GM13976 (cell line): ENCODE measurements at regions not wholly inside any gene's neighbourhood (a gene's known extent, or its start where the extent isn't known, plus 50 kb on each side); places are given as distances from the start of the nearest gene placed in this dataset.

Experiments used
- DNase-seq: peaks from one replicate; pipeline ENCODE4 v3.0.0; 2012; ENCODE audit warnings: low spot score
- CTCF ChIP-seq: IDR thresholded peaks from 2 replicates; pipeline ENCODE4 v1.5.1; 2012; ENCODE audit warnings: borderline replicate concordance, mild to moderate bottlenecking; ENCODE audit not compliant: insufficient read depth; ENCODE audit errors: extremely low read depth, missing control alignments, control extremely low read depth
- in situ Hi-C: fragments of 300-500 bp; cut with MboI; formaldehyde crosslinking; loops from one replicate; pipeline ENCODE4 v1.12.0; 2022; ENCODE audit warnings: low sequenced_read_pairs, mixed read lengths, inconsistent platforms; ENCODE audit not compliant: unreplicated experiment

GRCh38 chr15:67972377-67972776, 81.7 kb upstream of the PIAS1 start:
- no peak for TF ChIP-seq CTCF
- in situ Hi-C loops: no loop called here
- no peak for DNase-seq

- no peak for DNase-seq
- no peak for TF ChIP-seq CTCF
- in situ Hi-C loops: no loop called here
Observed at GRCh38 chr15:67973846-67974245, 80.3 kb upstream of the PIAS1 start.

- no peak for DNase-seq
- TF ChIP-seq CTCF: no peak
- in situ Hi-C loops: no loop called here
Observed at GRCh38 chr15:67976506-67977073, 77.5 kb upstream of the PIAS1 start.

- TF ChIP-seq CTCF: no peak
Observed at GRCh38 chr15:67977414-67978089, 76.6 kb upstream of the PIAS1 start.

GRCh38 chr15:67979281-67979680, 74.8 kb upstream of the PIAS1 start:
- in situ Hi-C loops: no loop called here
- TF ChIP-seq CTCF: no peak
- DNase-seq: no peak

More at GRCh38 chr15:67977414-67978089, 76.6 kb upstream of the PIAS1 start:
- in situ Hi-C loops: no loop called here
- no peak for DNase-seq

GRCh38 chr15:67980171-67980570, 73.9 kb upstream of the PIAS1 start:
- TF ChIP-seq CTCF: no peak
- DNase-seq: no peak
- in situ Hi-C loops: no loop called here
